GM21786 (cell line): ENCODE measurements at regions not wholly inside any gene's neighbourhood (a gene's known extent, or its start where the extent isn't known, plus 50 kb on each side); places are given as distances from the start of the nearest gene placed in this dataset.
"Not testable (repeated sequence)": the region's sequence is repeated elsewhere in the genome, so short reads cannot be mapped to it uniquely, and the experiment has no call there.

Experiments
- ATAC-seq: cut with Tn5 transposase; IDR thresholded peaks from one replicate; pipeline ENCODE4 v1.9.1; 2021; ENCODE audit not compliant: unreplicated experiment

- no peak for ATAC-seq
Observed at GRCh38 chr1:47522935-47523834, 85.3 kb downstream of the FOXD2 start.

- no peak for ATAC-seq
Observed at GRCh38 chr1:47523835-47524215, 86.0 kb downstream of the FOXD2 start.

GRCh38 chr1:47524272-47524671 lies 86.4 kb downstream of the FOXD2 start:
- ATAC-seq: no peak

GRCh38 chr1:47527653-47528272 lies 89.9 kb downstream of the FOXD2 start:
- no peak for ATAC-seq

- no peak for ATAC-seq
Observed at GRCh38 chr1:47529520-47530098, 91.8 kb downstream of the FOXD2 start.

- no peak for ATAC-seq
Observed at GRCh38 chr1:47532921-47533792, 95.3 kb downstream of the FOXD2 start.

GRCh38 chr1:47533793-47534328 lies 96.0 kb downstream of the FOXD2 start:
- no peak for ATAC-seq

- ATAC-seq: no peak
Observed at GRCh38 chr1:47534436-47534835, 96.6 kb downstream of the FOXD2 start.

- ATAC-seq: no peak
Observed at GRCh38 chr1:47536646-47537118, 98.8 kb downstream of the FOXD2 start.

- ATAC-seq: no peak
Observed at GRCh38 chr1:47537268-47537667, 99.4 kb downstream of the FOXD2 start.

GRCh38 chr1:47537966-47538365 lies 100.1 kb downstream of the FOXD2 start:
- ATAC-seq: no peak

GRCh38 chr1:47538530-47538929 lies 100.7 kb downstream of the FOXD2 start:
- not testable (repeated sequence) for ATAC-seq

- not testable (repeated sequence) for ATAC-seq
Observed at GRCh38 chr1:47541705-47542104, 103.9 kb downstream of the FOXD2 start.

- not testable (repeated sequence) for ATAC-seq
Observed at GRCh38 chr1:47543089-47543488, 105.2 kb downstream of the FOXD2 start.

GRCh38 chr1:47545912-47546483 lies 108.2 kb downstream of the FOXD2 start:
- no peak for ATAC-seq

- no peak for ATAC-seq
Observed at GRCh38 chr1:47547753-47548573, 110.1 kb downstream of the FOXD2 start.

- no peak for ATAC-seq
Observed at GRCh38 chr1:47548637-47549036, 110.8 kb downstream of the FOXD2 start.

GRCh38 chr1:47549532-47549931 lies 111.7 kb downstream of the FOXD2 start:
- ATAC-seq: no peak

- ATAC-seq: no peak
Observed at GRCh38 chr1:47550929-47551328, 113.1 kb downstream of the FOXD2 start.
